WTC11 (cell line): ENCODE measurements at regions not wholly inside any gene's neighbourhood (a gene's known extent, or its start where the extent isn't known, plus 50 kb on each side); places are given as distances from the start of the nearest gene placed in this dataset.

Experiments used
- ATAC-seq: fragments of 200-7000 bp; cut with Tn5 transposase; 2 replicates; pipeline ENCODE4 v1.10.0; 2021; ENCODE audit warnings: mild to moderate bottlenecking, moderate library complexity
- CTCF ChIA-PET: fragments of 300-600 bp; sonication (Branson Sonifier 250); formaldehyde crosslinking; loops from one replicate; lab custom pipeline; 2021; ENCODE audit warnings: antibody characterized with exemption; lab: Charles Lee
- POLR2A ChIA-PET: fragments of 350-600 bp; sonication (Branson Sonifier 250); formaldehyde crosslinking; loops from one replicate; lab custom pipeline; 2021; ENCODE audit warnings: antibody characterized with exemption; lab: Charles Lee
- DNase-seq: peaks from one replicate; pipeline ENCODE4 v3.0.0; 2021; ENCODE audit warnings: low spot score
- H3K27ac Mint-ChIP-seq: 2 replicates; pipeline ENCODE4 v1.8.0; 2021; ENCODE audit warnings: mixed read lengths
- H3K27me3 Mint-ChIP-seq: 2 replicates; pipeline ENCODE4 v1.8.0; 2021; ENCODE audit warnings: low read depth, mild to moderate bottlenecking, moderate library complexity, mixed read lengths
- H3K36me3 Mint-ChIP-seq: 2 replicates; pipeline ENCODE4 v1.8.0; 2021; ENCODE audit warnings: mixed read lengths
- H3K4me1 Mint-ChIP-seq: 2 replicates; pipeline ENCODE4 v1.8.0; 2022; ENCODE audit warnings: mixed read lengths
- H3K4me3 Mint-ChIP-seq: 2 replicates; pipeline ENCODE4 v1.8.0; 2021; ENCODE audit warnings: mild to moderate bottlenecking, moderate library complexity, mixed read lengths
- H3K9me3 Mint-ChIP-seq: 2 replicates; pipeline ENCODE4 v1.8.0; 2021; ENCODE audit warnings: mixed read lengths
- CREM ChIP-seq: sonication (generic); formaldehyde crosslinking; IDR thresholded peaks from 2 replicates; pipeline ENCODE4 v1.8.1; 2022; ENCODE audit warnings: mild to moderate bottlenecking, missing genetic modification reagents, moderate library complexity
- E2F1 ChIP-seq: sonication (generic); formaldehyde crosslinking; IDR thresholded peaks from 2 replicates; pipeline ENCODE4 v1.8.0; 2022; ENCODE audit warnings: mild to moderate bottlenecking, missing genetic modification reagents
- E2F5 ChIP-seq: sonication (generic); formaldehyde crosslinking; IDR thresholded peaks from 2 replicates; pipeline ENCODE4 v1.8.1; 2022; ENCODE audit warnings: mild to moderate bottlenecking, moderate library complexity, missing genetic modification reagents
- EMX1 ChIP-seq: fragments of 250-450 bp; sonication (Bioruptor Pico); IDR thresholded peaks from 2 replicates; pipeline ENCODE4 v1.8.0; 2021; ENCODE audit warnings: mild to moderate bottlenecking
- ESRRA ChIP-seq: sonication (generic); formaldehyde crosslinking; IDR thresholded peaks from 2 replicates; pipeline ENCODE4 v1.8.1; 2022; ENCODE audit warnings: mild to moderate bottlenecking, missing genetic modification reagents, borderline replicate concordance
- FOXJ3 ChIP-seq: sonication (generic); formaldehyde crosslinking; IDR thresholded peaks from 2 replicates; pipeline ENCODE4 v1.9.0; 2021; ENCODE audit warnings: missing genetic modification reagents, mild to moderate bottlenecking, borderline replicate concordance
- FOXP1 ChIP-seq: sonication (generic); formaldehyde crosslinking; IDR thresholded peaks from 2 replicates; pipeline ENCODE4 v1.8.0; 2022; ENCODE audit warnings: missing genetic modification reagents, mild to moderate bottlenecking, moderate library complexity, borderline replicate concordance
- GABPB1 ChIP-seq: sonication (generic); formaldehyde crosslinking; IDR thresholded peaks from 2 replicates; pipeline ENCODE4 v1.8.1; 2023; ENCODE audit warnings: mild to moderate bottlenecking, missing genetic modification reagents
- JAZF1 ChIP-seq: fragments of 250-450 bp; sonication (Bioruptor Pico); IDR thresholded peaks from 2 replicates; pipeline ENCODE4 v1.9.0; 2021; ENCODE audit warnings: moderate library complexity, mild to moderate bottlenecking, inconsistent platforms
- JUN ChIP-seq: sonication (generic); formaldehyde crosslinking; IDR thresholded peaks from 2 replicates; pipeline ENCODE4 v1.8.0; 2023; ENCODE audit warnings: mild to moderate bottlenecking, missing genetic modification reagents
- MAX ChIP-seq: sonication (generic); formaldehyde crosslinking; IDR thresholded peaks from 2 replicates; pipeline ENCODE4 v1.8.0; 2022; ENCODE audit warnings: mild to moderate bottlenecking, missing genetic modification reagents
- MYBL2 ChIP-seq: sonication (generic); formaldehyde crosslinking; IDR thresholded peaks from 2 replicates; pipeline ENCODE4 v1.8.1; 2023; ENCODE audit warnings: mild to moderate bottlenecking, moderate library complexity, missing genetic modification reagents
- NFATC4 ChIP-seq: fragments of 250-450 bp; sonication (Bioruptor Pico); IDR thresholded peaks from 2 replicates; pipeline ENCODE4 v1.9.0; 2021; ENCODE audit warnings: mild to moderate bottlenecking
- NFYB ChIP-seq: sonication (generic); formaldehyde crosslinking; conservative IDR thresholded peaks from 2 replicates; pipeline ENCODE4 v1.8.0; 2022; ENCODE audit warnings: low read depth, missing genetic modification reagents
- PRRX2 ChIP-seq: fragments of 250-450 bp; sonication (Bioruptor Pico); IDR thresholded peaks from 2 replicates; pipeline ENCODE4 v1.8.0; 2021; ENCODE audit warnings: mild to moderate bottlenecking
- RELA ChIP-seq: sonication (generic); formaldehyde crosslinking; IDR thresholded peaks from 2 replicates; pipeline ENCODE4 v1.8.1; 2022; ENCODE audit warnings: missing genetic modification reagents, mild to moderate bottlenecking, borderline replicate concordance
- SOX15 ChIP-seq: fragments of 250-450 bp; sonication (Bioruptor Pico); IDR thresholded peaks from 2 replicates; pipeline ENCODE4 v1.9.0; 2021; ENCODE audit warnings: mild to moderate bottlenecking
- SP1 ChIP-seq: sonication (generic); formaldehyde crosslinking; conservative IDR thresholded peaks from 2 replicates; pipeline ENCODE4 v1.8.1; 2022; ENCODE audit warnings: missing genetic modification reagents
- TP53 ChIP-seq: sonication (generic); formaldehyde crosslinking; IDR thresholded peaks from 2 replicates; pipeline ENCODE4 v1.8.1; 2023; ENCODE audit warnings: mild to moderate bottlenecking, missing genetic modification reagents
- USF2 ChIP-seq: sonication (generic); formaldehyde crosslinking; IDR thresholded peaks from 2 replicates; pipeline ENCODE4 v1.8.1; 2023; ENCODE audit warnings: mild to moderate bottlenecking, missing genetic modification reagents, moderate library complexity
- ZNF121 ChIP-seq: sonication (generic); formaldehyde crosslinking; IDR thresholded peaks from 2 replicates; pipeline ENCODE4 v1.8.0; 2023; ENCODE audit warnings: missing genetic modification reagents
- ZNF416 ChIP-seq: fragments of 250-450 bp; sonication (Bioruptor Pico); IDR thresholded peaks from 2 replicates; pipeline ENCODE4 v1.9.0; 2021; ENCODE audit warnings: mild to moderate bottlenecking, inconsistent platforms
- ZNF423 ChIP-seq: fragments of 250-450 bp; sonication (Bioruptor Pico); IDR thresholded peaks from 2 replicates; pipeline ENCODE4 v2.1.2; 2022; ENCODE audit warnings: mild to moderate bottlenecking, moderate library complexity
- ZNF512 ChIP-seq: sonication (generic); formaldehyde crosslinking; IDR thresholded peaks from 2 replicates; pipeline ENCODE4 v1.8.1; 2022; ENCODE audit warnings: missing genetic modification reagents, borderline replicate concordance
- ZNF671 ChIP-seq: fragments of 250-450 bp; sonication (Bioruptor Pico); IDR thresholded peaks from 2 replicates; pipeline ENCODE4 v1.8.0; 2021; ENCODE audit warnings: mild to moderate bottlenecking

- no peak overlapping the region for H3K4me3 Mint-ChIP-seq
- H3K9me3 Mint-ChIP-seq = no peaks in the 10 kb centered on the region
- ATAC-seq = no peak
- no peak overlapping the region for H3K27ac Mint-ChIP-seq
- TF ChIP-seq MAX (CRISPR knock-in tag) (no peak), JAZF1 (CRISPR knock-in tag) (no peak), USF2 (CRISPR knock-in tag) (no peak), ZNF671 (CRISPR knock-in tag) (no peak), MYBL2 (CRISPR knock-in tag) (no peak), SOX15 (CRISPR knock-in tag) (no peak), E2F5 (CRISPR knock-in tag) (no peak), E2F1 (CRISPR knock-in tag) (no peak), GABPB1 (CRISPR knock-in tag) (no peak), SP1 (no peak), RELA (no peak), ESRRA (CRISPR knock-in tag) (no peak), NFATC4 (no peak), PRRX2 (CRISPR knock-in tag) (no peak), FOXP1 (no peak)
- no peaks in the 10 kb centered on the region for H3K4me1 Mint-ChIP-seq
- H3K27me3 Mint-ChIP-seq = no peaks in the 10 kb centered on the region
- CTCF ChIA-PET = no interaction called here
- no peaks in the 10 kb centered on the region for H3K36me3 Mint-ChIP-seq
- no peak for DNase-seq
- POLR2A ChIA-PET = no interaction called here
These were observed 440.7 kb downstream of the TAF11L14 start for GRCh38 chr5:18074961-18075360.

GRCh38 chr5:18078157-18078556, 443.9 kb downstream of the TAF11L14 start:
- no peaks in the 10 kb centered on the region for H3K4me1 Mint-ChIP-seq
- H3K27ac Mint-ChIP-seq = no peak overlapping the region
- H3K27me3 Mint-ChIP-seq = no peaks in the 10 kb centered on the region
- ChIA-PET CTCF (interaction anchor here (0.6 kb wide), 1 partner anchor 212 kb away, joined by 5 read pairs; no protein-coding TSS in a partner anchor), POLR2A (no interaction called here)
- H3K36me3 Mint-ChIP-seq = no peaks in the 10 kb centered on the region
- no peak for ATAC-seq
- no peak for DNase-seq
- no peaks in the 10 kb centered on the region for H3K9me3 Mint-ChIP-seq
- TF ChIP-seq ZNF423 (CRISPR knock-in tag) (no peak), NFYB (CRISPR knock-in tag) (no peak), CREM (CRISPR knock-in tag) (no peak), ZNF416 (CRISPR knock-in tag) (no peak), JUN (no peak), FOXP1 (no peak), FOXJ3 (no peak)
- no peak overlapping the region for H3K4me3 Mint-ChIP-seq

GRCh38 chr5:18079831-18080230, 445.6 kb downstream of the TAF11L14 start:
- ChIA-PET POLR2A (no interaction called here), CTCF (no interaction called here)
- TF ChIP-seq TP53 (CRISPR knock-in tag) (no peak), ZNF512 (no peak), EMX1 (no peak), ZNF121 (no peak)
- Mint-ChIP-seq H3K36me3 (no peaks in the 10 kb centered on the region), H3K27me3 (no peaks in the 10 kb centered on the region), H3K27ac (no peak overlapping the region), H3K4me3 (no peak overlapping the region), H3K4me1 (no peaks in the 10 kb centered on the region), H3K9me3 (no peaks in the 10 kb centered on the region)
- ATAC-seq (no peak), DNase-seq (no peak)
